ENCODE measurements at regions not wholly inside any gene's neighbourhood (a gene's known extent, or its start where the extent isn't known, plus 50 kb on each side); places are given as distances from the start of the nearest gene placed in this dataset.

DNA sequence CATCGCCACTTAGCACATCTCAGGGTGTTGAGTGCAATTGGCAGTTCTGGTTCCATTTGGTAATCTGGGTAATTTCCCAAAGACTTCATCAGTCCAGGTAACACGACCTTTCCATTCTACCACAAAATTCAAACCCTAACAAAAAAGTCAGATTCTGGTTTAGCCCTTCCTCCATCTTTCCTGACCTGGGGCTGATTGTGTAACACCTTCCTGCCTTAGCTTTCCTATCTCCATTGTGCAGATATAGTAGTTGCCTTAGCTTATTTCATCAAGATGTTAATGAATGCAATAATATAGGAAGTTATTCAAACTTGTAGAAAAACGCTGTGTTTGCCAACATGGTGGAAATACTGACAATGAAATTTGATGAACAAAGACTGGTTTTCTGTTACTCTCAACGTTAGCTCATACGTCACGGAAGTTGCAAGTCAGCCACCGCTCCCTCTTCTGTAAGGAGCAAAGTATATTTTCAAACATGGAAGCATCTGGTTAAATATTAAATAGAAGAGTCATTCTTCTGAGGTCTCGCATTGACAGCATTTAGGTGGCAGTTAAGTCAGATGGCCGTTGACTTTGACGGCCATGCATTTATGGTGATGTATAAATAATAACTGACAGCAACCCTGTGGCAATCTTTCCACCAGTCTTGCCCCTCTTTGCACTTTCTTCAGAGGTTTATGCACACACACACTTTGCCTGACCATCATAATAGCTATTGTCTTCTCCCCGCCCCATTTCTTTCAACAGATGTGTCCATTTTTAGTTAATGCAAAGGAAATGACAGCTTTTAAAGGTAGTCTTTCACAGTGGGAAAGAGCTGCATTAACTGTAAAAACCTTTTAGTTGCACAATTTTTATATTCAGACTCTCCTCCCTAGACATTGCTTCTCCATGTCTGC lies 205.1 kb upstream of the BMPER start:
- TF ChIP-seq, protein P1, sequence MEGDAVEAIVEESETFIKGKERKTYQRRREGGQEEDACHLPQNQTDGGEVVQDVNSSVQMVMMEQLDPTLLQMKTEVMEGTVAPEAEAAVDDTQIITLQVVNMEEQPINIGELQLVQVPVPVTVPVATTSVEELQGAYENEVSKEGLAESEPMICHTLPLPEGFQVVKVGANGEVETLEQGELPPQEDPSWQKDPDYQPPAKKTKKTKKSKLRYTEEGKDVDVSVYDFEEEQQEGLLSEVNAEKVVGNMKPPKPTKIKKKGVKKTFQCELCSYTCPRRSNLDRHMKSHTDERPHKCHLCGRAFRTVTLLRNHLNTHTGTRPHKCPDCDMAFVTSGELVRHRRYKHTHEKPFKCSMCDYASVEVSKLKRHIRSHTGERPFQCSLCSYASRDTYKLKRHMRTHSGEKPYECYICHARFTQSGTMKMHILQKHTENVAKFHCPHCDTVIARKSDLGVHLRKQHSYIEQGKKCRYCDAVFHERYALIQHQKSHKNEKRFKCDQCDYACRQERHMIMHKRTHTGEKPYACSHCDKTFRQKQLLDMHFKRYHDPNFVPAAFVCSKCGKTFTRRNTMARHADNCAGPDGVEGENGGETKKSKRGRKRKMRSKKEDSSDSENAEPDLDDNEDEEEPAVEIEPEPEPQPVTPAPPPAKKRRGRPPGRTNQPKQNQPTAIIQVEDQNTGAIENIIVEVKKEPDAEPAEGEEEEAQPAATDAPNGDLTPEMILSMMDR (IDR thresholded peaks at IDR 0.05; ENCODE audit: low read length, missing control alignments), result no peak
- H3K4me3 ChIP-seq (replicated peaks; ENCODE audit: low read depth, low read length), result no peak overlapping the region
- DNase-seq (ENCODE audit: low read depth), result no peak

DNA sequence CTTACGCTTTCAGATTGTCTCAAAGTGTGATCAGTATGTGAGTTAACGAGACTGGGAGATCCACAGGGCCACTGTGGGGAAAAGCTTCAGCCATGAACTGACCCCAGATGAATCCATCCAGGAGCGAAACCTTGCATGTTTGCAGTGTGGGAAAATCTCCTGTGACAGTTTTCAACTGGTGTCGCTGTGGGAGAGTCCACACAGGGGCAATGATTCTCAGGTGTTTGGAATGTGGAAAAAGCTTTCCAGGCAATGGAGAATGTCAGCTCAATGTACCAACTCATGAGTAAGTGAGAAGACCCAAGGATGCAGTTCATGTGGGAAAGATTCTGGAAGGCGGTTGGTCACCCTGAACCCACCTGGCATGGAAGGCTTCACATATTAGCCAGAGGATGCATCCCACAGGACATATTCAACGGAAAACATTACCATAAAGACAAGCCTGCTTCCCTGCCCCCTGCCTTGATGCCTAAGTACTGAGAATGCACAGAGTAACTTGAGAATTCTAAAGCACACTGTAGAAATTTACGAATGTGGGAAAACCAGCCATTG lies 204.1 kb upstream of the BMPER start:
- no peak for DNase-seq (ENCODE audit: low read depth)
- no peak overlapping the region for H3K4me3 ChIP-seq (replicated peaks; ENCODE audit: low read depth, low read length)
- TF ChIP-seq, protein P1 (IDR thresholded peaks at IDR 0.05; ENCODE audit: low read length, missing control alignments), result no peak

DNA sequence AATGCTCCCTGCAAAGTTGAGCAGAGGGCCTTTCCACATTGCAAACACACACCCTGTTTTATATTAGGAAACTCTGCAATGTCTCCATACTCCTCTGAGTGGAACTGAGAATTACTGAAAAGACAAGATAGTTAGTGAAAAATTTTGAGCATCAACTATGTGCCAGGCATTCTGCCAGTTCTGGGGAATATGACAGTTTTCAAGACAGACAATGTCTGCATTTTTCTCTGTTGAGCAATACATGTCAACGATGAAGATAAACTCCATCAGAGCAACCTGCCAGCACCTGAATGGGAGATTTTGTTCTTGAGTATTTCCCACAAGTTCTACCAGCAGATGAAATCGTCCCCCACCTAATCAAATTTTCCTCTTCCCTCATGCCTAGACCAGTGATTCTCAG lies 203.4 kb upstream of the BMPER start:
- H3K4me3 ChIP-seq (replicated peaks; ENCODE audit: low read depth, low read length), result no peak overlapping the region
- TF ChIP-seq, protein P1 (IDR thresholded peaks at IDR 0.05; ENCODE audit: low read length, missing control alignments), result no peak
- DNase-seq (ENCODE audit: low read depth), result no peak

DNA sequence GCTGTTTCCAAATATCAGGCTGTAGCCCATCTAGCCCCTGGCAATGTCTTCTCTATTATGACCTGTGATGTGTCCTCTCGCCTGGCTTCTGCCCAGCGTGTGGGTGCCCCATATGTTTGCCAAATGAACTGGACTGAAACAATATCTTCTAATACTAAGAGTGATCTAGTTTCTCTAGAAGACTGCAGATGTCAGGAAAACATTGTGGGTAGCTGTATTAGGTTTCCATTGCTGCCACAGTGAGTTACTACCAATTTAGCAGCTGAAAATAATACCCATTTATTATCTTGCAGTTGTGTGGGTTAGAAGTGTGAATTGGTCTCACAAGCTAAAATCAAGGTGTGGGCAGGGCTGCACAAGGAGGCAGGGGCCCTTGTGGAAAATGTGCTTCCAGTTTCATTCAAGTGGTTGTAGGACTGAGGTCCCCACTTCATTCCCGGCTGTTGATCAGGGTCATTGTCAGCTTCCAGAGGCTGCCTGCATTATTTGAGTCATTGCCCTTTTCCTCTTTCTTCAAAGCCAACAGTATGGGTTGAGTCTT lies 202.8 kb upstream of the BMPER start:
- H3K4me3 ChIP-seq (replicated peaks; ENCODE audit: low read depth, low read length), result no peak overlapping the region
- no peak for DNase-seq (ENCODE audit: low read depth)
- TF ChIP-seq, protein P1 (IDR thresholded peaks at IDR 0.05; ENCODE audit: low read length, missing control alignments), result no peak

DNA sequence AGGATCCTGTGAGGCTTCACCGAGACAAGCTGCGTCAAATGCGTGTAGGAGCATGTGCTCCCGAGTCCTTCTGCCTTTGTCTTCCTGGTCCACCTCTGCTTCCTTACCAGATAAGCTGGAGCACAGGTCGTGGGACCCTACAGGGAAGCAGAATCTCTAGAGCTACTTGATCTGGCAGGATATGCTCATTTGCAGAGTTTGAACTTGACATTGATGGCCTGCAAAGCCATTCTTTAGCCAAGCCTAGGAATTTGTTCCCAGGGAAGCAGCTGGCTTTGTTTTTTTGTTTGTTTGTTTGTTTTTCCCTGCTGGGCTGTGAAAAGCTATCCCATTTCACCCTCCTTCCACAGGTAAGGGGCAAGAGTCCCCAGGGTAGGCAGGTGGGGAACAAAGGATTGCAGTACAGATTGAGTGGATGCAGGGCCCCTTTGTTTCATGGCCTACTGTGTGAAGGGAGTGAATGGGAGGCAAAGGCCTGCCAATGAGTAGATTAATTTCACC lies 200.0 kb upstream of the BMPER start:
- TF ChIP-seq, protein P1 (IDR thresholded peaks at IDR 0.05; ENCODE audit: low read length, missing control alignments), result no peak
- H3K4me3 ChIP-seq (replicated peaks; ENCODE audit: low read depth, low read length), result no peak overlapping the region
- DNase-seq (ENCODE audit: low read depth), result no peak

DNA sequence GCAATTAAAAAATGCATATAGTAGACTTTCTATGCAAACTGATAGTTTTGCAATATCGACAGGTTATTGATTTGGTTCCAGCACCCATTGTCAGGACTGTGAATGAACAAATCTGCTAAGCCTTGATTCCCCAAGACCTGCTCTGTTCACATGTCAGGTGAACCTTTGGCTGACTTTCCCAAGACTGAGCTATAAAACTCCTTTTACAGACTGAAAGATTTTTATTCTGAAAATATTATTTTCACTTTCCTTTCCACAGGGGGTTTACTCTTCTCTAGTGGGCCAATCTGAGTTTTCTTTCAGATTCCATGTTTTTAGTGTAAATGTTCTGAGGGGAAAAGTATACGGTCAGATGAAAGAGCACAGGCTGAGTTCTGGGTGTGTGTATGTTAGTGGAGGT lies 199.2 kb upstream of the BMPER start:
- TF ChIP-seq, protein P1 (IDR thresholded peaks at IDR 0.05; ENCODE audit: low read length, missing control alignments), result no peak
- H3K4me3 ChIP-seq (replicated peaks; ENCODE audit: low read depth, low read length), result no peak overlapping the region

More for the DNA sequence above, 199.2 kb upstream of the BMPER start:
- DNase-seq (ENCODE audit: low read depth), result no peak
